ENCODE measurements at regions not wholly inside any gene's neighbourhood (a gene's known extent, or its start where the extent isn't known, plus 50 kb on each side); places are given as distances from the start of the nearest gene placed in this dataset.

DNA sequence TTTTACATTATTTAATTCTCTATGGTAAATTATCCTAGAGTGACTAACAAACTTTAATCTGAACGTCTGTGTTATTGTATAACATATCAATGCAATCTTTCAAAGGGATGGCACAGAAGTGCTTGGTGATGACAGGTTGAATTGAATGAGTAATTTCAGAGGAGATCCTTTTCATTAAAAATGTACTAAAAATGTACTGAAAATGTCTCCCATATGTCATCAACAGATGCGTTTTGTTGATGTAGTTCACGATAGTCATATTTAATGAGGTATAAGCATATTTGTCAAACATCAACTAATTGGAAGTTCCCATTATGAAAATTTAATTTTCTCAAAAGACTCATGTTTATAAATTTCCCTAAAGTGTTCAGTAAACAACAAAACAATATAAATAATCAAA, 1434.7 kb upstream of the PCDH20 start:
- Histone ChIP-seq H3K4me1 (ENCODE audit: low read length) (no peaks in the 10 kb centered on the region), H3K27me3 (replicated peaks; ENCODE audit: insufficient read depth, low read length) (no peaks in the 10 kb centered on the region), H3K4me2 (ENCODE audit: low read depth, low read length) (no peak overlapping the region), H2AFZ (ENCODE audit: low read length) (no peak overlapping the region), H4K20me1 (ENCODE audit: insufficient read depth, low read length) (no peaks in the 10 kb centered on the region), H3K9ac (ENCODE audit: low read length) (no peak overlapping the region), H3K4me3 (ENCODE audit: low read length) (no peak overlapping the region), H3K9me3 (replicated peaks; ENCODE audit: insufficient read depth, low read length) (no peaks in the 10 kb centered on the region), H3K79me2 (ENCODE audit: low read length) (no peaks in the 10 kb centered on the region), H3K36me3 (replicated peaks; ENCODE audit: insufficient read depth, low read length) (no peaks in the 10 kb centered on the region), H3K9me2 (replicated peaks; ENCODE audit: insufficient read depth, low read length) (no peaks in the 10 kb centered on the region), H3K27ac (ENCODE audit: low read length) (no peak overlapping the region), H3F3A (ENCODE audit: insufficient read depth, low read length) (no peaks in the 10 kb centered on the region)
- no peak for TF ChIP-seq EZH2 (optimal IDR thresholded peaks at IDR 0.05; ENCODE audit: low read depth, low read length)
- no peak for TF ChIP-seq CTCF (IDR thresholded peaks at IDR 0.05; ENCODE audit: low read length)
- no peak for TF ChIP-seq EZH2phosphoT487 (IDR thresholded peaks at IDR 0.05; ENCODE audit: low read length)
- DNase-seq = no peak

GRCh38 chr13:62847520-62847919, 1431.9 kb upstream of the PCDH20 start:
- TF ChIP-seq CTCF (IDR thresholded peaks at IDR 0.05; ENCODE audit: low read length) (no peak), EZH2phosphoT487 (IDR thresholded peaks at IDR 0.05; ENCODE audit: low read length) (no peak), EZH2 (optimal IDR thresholded peaks at IDR 0.05; ENCODE audit: low read depth, low read length) (no peak)
- Histone ChIP-seq H3K9me2 (replicated peaks; ENCODE audit: insufficient read depth, low read length) (no peaks in the 10 kb centered on the region), H3K27me3 (replicated peaks; ENCODE audit: insufficient read depth, low read length) (no peaks in the 10 kb centered on the region), H2AFZ (ENCODE audit: low read length) (no peak overlapping the region), H3K36me3 (replicated peaks; ENCODE audit: insufficient read depth, low read length) (no peaks in the 10 kb centered on the region), H3F3A (ENCODE audit: insufficient read depth, low read length) (no peaks in the 10 kb centered on the region), H3K4me2 (ENCODE audit: low read depth, low read length) (no peak overlapping the region), H4K20me1 (ENCODE audit: insufficient read depth, low read length) (no peaks in the 10 kb centered on the region), H3K4me1 (ENCODE audit: low read length) (no peaks in the 10 kb centered on the region), H3K27ac (ENCODE audit: low read length) (no peak overlapping the region), H3K9me3 (replicated peaks; ENCODE audit: insufficient read depth, low read length) (no peaks in the 10 kb centered on the region), H3K9ac (ENCODE audit: low read length) (no peak overlapping the region), H3K79me2 (ENCODE audit: low read length) (no peaks in the 10 kb centered on the region), H3K4me3 (ENCODE audit: low read length) (no peak overlapping the region)
- no peak for DNase-seq

DNA sequence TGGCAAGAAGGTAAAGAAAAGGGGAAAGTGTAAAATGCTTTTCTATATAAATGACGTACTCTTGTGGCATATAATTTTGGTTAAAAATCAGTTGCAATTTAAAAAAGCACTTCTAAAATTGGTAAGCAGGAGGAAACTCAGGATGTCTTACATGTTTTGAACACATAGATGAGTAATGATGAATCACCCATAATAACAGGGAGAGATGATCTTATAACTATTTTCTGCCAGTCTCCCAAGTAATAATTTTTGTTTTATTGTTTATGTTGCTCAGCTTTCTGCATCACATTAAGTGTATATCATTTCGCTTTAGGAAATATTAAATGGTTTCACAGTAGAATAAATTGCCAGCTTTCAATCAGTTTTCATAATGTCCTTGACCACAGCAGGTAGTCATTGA, 1430.7 kb upstream of the PCDH20 start:
- no peaks in the 10 kb centered on the region for H3K27me3 ChIP-seq (replicated peaks; ENCODE audit: insufficient read depth, low read length)
- no peaks in the 10 kb centered on the region for H3K9me3 ChIP-seq (replicated peaks; ENCODE audit: insufficient read depth, low read length)
- H2AFZ ChIP-seq (ENCODE audit: low read length) = no peak overlapping the region
- no peaks in the 10 kb centered on the region for H3K9me2 ChIP-seq (replicated peaks; ENCODE audit: insufficient read depth, low read length)
- H3K9ac ChIP-seq (ENCODE audit: low read length) = no peak overlapping the region
- no peak overlapping the region for H3K4me2 ChIP-seq (ENCODE audit: low read depth, low read length)
- no peaks in the 10 kb centered on the region for H3F3A ChIP-seq (ENCODE audit: insufficient read depth, low read length)
- H4K20me1 ChIP-seq (ENCODE audit: insufficient read depth, low read length) = no peaks in the 10 kb centered on the region
- H3K4me1 ChIP-seq (ENCODE audit: low read length) = no peaks in the 10 kb centered on the region
- no peak for DNase-seq
- no peaks in the 10 kb centered on the region for H3K79me2 ChIP-seq (ENCODE audit: low read length)
- no peaks in the 10 kb centered on the region for H3K36me3 ChIP-seq (replicated peaks; ENCODE audit: insufficient read depth, low read length)
- TF ChIP-seq EZH2 (optimal IDR thresholded peaks at IDR 0.05; ENCODE audit: low read depth, low read length) = no peak
- TF ChIP-seq CTCF (IDR thresholded peaks at IDR 0.05; ENCODE audit: low read length) = no peak
- no peak for TF ChIP-seq EZH2phosphoT487 (IDR thresholded peaks at IDR 0.05; ENCODE audit: low read length)
- no peak overlapping the region for H3K4me3 ChIP-seq (ENCODE audit: low read length)
- H3K27ac ChIP-seq (ENCODE audit: low read length) = no peak overlapping the region

Measured in MM.1S (cell line).